GM19328 (cell line): ENCODE measurements at regions not wholly inside any gene's neighbourhood (a gene's known extent, or its start where the extent isn't known, plus 50 kb on each side); places are given as distances from the start of the nearest gene placed in this dataset.
"Not testable (repeated sequence)": the region's sequence is repeated elsewhere in the genome, so short reads cannot be mapped to it uniquely, and the experiment has no call there.

Experiments
- ATAC-seq: cut with Tn5 transposase; IDR thresholded peaks from one replicate; pipeline ENCODE4 v1.9.1; 2021; ENCODE audit warnings: mild to moderate bottlenecking, moderate library complexity; ENCODE audit not compliant: unreplicated experiment

- no peak for ATAC-seq
These were observed 306.4 kb upstream of the PAPPA start for GRCh38 chr9:115847216-115847615.

GRCh38 chr9:115849679-115850412 is 303.7 kb upstream of the PAPPA start:
- no peak for ATAC-seq

- ATAC-seq, result no peak
These were observed 302.9 kb upstream of the PAPPA start for GRCh38 chr9:115850548-115851304.

GRCh38 chr9:115855458-115856133 is 298.0 kb upstream of the PAPPA start:
- no peak for ATAC-seq

GRCh38 chr9:115858421-115858820 is 295.2 kb upstream of the PAPPA start:
- not testable (repeated sequence) for ATAC-seq

- ATAC-seq, result no peak
These were observed 291.6 kb upstream of the PAPPA start for GRCh38 chr9:115862021-115862420.

GRCh38 chr9:115864581-115864980 is 289.0 kb upstream of the PAPPA start:
- ATAC-seq, result no peak

GRCh38 chr9:115867326-115867725 is 286.3 kb upstream of the PAPPA start:
- ATAC-seq, result no peak

- ATAC-seq, result no peak
These were observed 275.6 kb upstream of the PAPPA start for GRCh38 chr9:115877852-115878438.

- no peak for ATAC-seq
These were observed 274.1 kb upstream of the PAPPA start for GRCh38 chr9:115879451-115879850.

GRCh38 chr9:115880221-115880885 is 273.2 kb upstream of the PAPPA start:
- ATAC-seq, result no peak

- ATAC-seq, result no peak
These were observed 270.7 kb upstream of the PAPPA start for GRCh38 chr9:115882911-115883310.

- ATAC-seq, result no peak
These were observed 269.9 kb upstream of the PAPPA start for GRCh38 chr9:115883467-115884329.

- no peak for ATAC-seq
These were observed 268.7 kb upstream of the PAPPA start for GRCh38 chr9:115884846-115885245.

- ATAC-seq, result no peak
These were observed 265.5 kb upstream of the PAPPA start for GRCh38 chr9:115888131-115888530.

GRCh38 chr9:115891929-115892328 is 261.7 kb upstream of the PAPPA start:
- ATAC-seq, result no peak

- ATAC-seq, result not testable (repeated sequence)
These were observed 255.1 kb upstream of the PAPPA start for GRCh38 chr9:115898478-115898877.

GRCh38 chr9:115900698-115901097 is 252.9 kb upstream of the PAPPA start:
- ATAC-seq, result no peak

GRCh38 chr9:115910959-115911358 is 242.6 kb upstream of the PAPPA start:
- ATAC-seq, result no peak

GRCh38 chr9:115912086-115912485 is 241.5 kb upstream of the PAPPA start:
- ATAC-seq, result no peak
